ENCODE measurements at regions not wholly inside any gene's neighbourhood (a gene's known extent, or its start where the extent isn't known, plus 50 kb on each side); places are given as distances from the start of the nearest gene placed in this dataset.
A peak's percentile ranks its signal among the peaks of the same experiment; 100 is the strongest.

- DNase-seq: no peak
Observed at GRCh38 chr5:164746723-164747122, 1241.3 kb downstream of the MAT2B start.

- no peak for DNase-seq
Observed at GRCh38 chr5:164747371-164747770, 1242.0 kb downstream of the MAT2B start.

DNA sequence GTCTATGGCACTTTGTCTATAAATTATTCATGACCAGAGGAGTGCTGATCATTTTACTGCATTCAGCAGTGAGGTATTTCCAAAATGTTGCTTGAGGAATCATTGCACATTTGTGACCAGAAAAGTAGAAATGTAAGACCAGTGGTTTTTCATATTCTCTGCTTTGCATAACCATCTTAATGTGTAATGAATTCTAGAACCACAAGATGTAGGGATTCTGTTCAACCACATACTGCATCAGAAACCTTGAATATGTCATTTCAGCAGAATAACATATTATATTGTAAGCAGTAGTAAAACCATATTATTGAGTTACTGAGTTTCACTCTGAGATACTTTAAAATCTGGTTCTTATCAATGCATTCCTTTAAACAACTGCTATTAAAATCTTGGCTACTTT, 1243.4 kb downstream of the MAT2B start:
- DNase-seq: no peak

DNA sequence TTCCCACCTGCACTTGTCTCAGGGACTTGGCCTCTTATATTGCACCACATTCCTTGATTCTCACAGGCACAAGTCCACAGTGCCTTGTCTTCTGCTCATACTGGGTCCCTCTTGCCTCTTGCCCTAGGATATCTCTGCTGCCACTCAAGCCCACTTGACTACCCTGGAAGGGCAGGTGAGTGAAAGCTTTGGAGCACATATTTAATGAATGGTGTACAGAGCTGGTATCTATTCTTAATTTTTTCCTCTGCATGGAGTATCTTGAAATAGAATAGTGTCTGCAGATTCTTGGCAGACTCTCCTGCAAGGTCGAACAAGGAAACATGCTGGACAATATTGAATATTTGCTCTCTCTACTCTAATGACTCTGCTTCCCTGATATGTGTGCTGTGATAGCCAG, 1248.0 kb downstream of the MAT2B start:
- no peak for DNase-seq

DNA sequence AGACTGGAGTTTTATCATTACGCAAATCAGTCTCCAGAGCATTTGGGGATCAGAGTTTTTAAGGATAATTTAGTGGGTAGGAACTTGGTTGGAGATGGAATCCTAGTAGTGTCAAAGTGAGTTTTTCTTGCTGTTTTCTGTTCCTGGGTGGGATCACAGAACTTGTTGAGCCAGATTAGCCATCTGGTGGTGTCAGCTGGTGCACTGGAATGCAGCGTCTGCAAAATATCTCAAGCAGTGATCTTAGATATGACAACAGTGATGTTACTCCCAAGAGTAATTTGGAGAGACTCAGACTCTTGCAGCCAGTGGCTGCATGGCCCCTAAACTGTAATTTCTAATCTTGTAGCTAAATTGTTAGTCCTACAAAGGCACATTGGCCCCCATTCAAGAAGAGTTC, 1257.8 kb downstream of the MAT2B start:
- no peak for DNase-seq

GRCh38 chr5:164772122-164772521, 1266.7 kb downstream of the MAT2B start:
- no peak for DNase-seq

- no peak for DNase-seq
Observed at GRCh38 chr5:164784230-164784629, 1278.8 kb downstream of the MAT2B start.

GRCh38 chr5:164798110-164798509, 1292.7 kb downstream of the MAT2B start:
- DNase-seq: no peak

- DNase-seq: no peak
Observed at GRCh38 chr5:164799391-164799790, 1294.0 kb downstream of the MAT2B start.

DNA sequence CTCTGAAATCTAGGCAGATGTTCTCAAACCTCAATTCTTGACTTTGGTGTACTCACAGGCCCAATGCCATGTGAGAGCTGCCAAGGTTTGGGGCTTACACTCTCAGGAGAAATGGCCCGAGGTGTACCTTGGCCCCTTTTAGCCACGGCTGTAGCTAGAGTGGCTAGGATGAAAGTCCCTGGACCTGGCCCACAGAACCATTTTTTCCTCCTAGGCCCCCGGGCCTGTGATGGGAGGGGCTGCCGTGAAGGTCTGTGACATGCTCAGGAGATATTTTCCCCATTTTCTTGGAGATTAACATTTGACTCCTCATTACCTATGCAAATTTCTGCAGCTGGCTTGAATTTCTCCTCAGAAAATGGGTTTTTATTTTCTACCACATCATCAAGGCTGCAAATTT, 1296.5 kb downstream of the MAT2B start:
- no peak for DNase-seq

- no peak for DNase-seq
Observed at GRCh38 chr5:164809821-164810220, 1304.4 kb downstream of the MAT2B start.

DNA sequence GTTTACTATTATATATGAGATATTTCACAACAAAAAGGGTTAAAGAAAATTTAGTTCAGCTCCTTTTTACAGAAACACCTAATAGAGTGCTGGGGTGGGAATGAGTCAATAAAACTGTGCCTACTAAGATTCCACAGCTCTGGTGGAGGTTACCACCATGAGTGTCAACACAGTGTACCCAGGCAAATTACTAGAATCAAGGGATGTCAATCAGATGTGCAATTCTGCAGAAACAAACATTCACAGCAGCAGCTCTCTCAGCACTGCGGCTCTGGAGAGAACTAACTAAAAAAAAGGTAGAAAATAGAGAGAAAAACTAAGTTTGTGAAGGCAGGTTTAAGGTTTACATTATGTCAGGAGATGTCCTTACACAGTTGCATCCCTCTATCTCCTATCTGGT, 1313.0 kb downstream of the MAT2B start:
- no peak for DNase-seq

DNA sequence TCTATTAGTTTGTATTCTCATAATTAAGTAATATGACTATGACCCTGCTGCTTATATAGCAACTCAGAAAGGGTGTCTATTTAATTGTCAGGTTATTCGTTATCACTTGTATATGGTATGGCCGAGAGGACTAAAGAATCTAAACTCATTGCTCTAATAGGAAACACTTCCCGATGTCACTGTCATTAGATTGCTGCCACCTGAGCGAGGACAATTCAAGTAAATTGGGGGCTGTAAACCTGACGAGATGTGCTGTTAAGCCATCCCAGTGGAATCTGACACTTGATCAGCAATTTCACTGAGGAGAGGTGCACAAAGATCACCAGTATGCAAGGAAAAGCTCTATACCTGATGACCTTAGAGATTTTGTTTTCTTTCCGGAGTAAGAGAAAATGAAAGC, 1319.3 kb downstream of the MAT2B start:
- no peak for DNase-seq

GRCh38 chr5:164832516-164832915, 1327.1 kb downstream of the MAT2B start:
- no peak for DNase-seq

DNA sequence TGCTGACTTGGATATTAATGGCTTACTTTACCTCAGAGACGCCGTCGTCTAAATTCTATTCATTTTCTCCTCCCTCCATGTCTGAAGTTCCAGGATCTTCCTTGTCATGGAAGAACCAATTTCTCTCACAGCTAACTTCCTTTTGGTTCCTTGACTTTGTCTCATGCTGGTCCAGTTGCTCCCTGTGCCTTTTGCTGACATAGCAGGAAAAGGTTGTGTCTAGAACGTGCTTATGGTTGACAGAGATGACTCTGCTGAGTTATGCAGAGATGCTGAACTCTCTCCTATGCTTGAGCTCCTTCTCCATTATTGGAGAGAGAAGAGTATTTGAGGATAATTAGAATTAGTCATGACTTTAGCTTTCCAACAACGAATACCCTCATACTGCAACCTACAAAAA, 1338.9 kb downstream of the MAT2B start:
- no peak for DNase-seq

DNA sequence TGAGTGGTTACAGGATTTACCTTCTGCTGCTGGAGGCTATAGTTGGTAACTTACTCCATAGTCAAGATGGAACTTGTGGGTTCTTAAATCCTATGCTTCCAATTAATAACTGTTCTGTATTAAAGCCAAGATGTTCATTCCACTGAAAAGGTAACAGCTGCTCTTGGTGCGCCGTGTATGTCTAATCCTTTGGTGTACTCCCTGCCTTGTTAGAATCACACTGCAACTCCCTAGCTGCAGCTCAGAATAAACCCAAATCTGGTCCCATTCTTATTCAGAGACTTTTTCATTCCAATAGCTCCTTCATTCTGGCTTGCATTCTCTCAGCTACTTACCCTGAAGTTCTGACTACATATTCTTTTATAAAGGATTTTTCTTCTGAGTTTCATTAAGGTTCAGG, 1355.5 kb downstream of the MAT2B start:
- peak; percentile 11 to 59 for DNase-seq

DNA sequence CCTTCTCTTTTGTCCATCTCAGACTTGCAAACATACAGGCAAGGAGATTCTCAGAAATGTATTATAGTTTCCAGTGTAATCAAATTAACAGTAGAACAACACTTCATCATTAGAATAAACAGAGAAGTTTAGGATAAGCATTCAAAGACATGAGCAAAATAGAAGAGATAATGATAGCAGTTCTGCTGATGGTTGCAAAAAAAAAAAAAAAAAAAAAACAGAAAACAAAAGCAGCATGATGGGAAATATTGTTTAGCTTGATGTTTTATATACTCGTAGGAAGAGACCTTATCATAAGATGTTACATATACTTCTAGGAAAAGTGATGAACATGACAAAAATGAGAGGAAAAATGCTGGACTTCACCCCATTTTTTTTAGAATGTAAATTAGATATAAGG, 1356.2 kb downstream of the MAT2B start:
- DNase-seq: no peak

- DNase-seq: no peak
Observed at GRCh38 chr5:164868761-164869160, 1363.3 kb downstream of the MAT2B start.

DNA sequence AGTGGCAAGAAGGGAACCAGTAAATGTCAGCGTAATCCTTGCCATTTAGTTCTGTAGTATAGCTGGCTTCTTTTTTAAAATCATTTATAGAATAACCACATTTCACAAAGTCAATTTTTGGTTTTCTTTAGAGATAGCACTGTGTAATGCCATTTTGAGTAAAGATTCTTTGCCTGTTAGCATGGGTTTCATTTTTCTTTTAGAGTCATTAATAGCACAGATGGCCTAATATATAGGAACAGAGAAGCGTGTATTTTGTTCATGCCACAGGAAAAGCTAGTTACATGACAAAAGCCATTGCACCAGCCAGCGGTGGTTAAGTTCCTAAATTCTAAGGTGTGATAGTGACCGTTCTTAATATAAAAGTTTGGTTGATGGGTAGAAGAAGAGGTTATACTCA, 1363.9 kb downstream of the MAT2B start:
- no peak for DNase-seq

GRCh38 chr5:164876793-164877192, 1371.4 kb downstream of the MAT2B start:
- no peak for DNase-seq

DNA sequence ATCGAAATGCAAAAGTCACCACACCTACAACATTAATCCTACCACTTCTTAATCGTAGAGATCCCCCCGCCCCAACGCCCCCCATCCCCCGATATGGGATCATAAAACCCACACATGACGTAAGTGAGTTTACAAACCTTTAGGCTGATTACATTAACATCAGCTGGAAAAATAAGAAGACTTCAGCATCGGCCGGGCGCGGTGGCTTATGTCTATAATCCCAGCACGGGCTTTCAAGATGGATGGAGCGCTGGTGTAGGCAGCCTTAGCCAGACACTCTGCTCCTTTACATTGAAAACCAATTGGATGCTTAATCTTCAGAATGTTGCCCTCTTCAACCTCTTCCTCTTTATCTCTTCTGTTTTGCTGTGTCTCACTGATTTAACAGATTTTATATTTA, 1376.0 kb downstream of the MAT2B start:
- DNase-seq: no peak

DNA sequence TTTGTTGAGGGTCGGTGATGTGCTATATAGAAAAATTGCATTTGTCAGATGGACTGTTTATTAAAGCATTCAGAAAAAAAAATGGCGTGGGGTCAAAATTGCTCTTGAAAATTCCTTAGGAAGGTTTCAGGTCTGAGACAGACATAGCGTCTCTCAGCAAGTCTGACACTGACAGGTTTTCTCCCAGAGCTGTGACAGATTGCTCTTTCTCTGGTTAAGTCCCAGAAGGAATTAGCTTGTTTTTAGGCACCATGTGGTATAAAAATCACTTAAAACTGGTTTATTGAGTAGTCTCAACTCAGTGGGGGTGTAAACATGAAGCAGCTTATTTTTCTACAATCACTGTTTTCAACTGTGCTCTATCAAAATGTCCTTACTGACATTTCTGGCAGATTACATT, 1379.8 kb downstream of the MAT2B start:
- DNase-seq: no peak

DNA sequence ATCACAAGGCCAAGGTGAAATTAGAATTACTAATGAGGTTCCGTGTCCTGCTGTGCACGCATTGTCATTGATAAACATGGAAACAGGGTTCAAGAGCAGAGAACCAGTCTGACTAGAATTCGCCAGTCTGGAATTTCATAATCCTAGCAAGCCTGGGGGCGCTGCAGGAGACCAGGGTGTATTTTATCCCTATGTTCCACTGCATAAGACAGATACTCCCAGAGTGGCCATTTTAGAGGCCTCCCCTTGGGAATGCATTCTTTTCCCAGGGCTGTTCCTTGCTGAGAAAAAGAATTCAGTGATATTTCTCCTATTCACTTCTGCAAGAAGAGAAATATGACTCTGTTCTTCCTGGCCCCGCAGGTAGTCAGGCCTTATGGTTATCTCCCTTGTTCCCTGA, 1387.7 kb downstream of the MAT2B start:
- DNase-seq: no peak

DNA sequence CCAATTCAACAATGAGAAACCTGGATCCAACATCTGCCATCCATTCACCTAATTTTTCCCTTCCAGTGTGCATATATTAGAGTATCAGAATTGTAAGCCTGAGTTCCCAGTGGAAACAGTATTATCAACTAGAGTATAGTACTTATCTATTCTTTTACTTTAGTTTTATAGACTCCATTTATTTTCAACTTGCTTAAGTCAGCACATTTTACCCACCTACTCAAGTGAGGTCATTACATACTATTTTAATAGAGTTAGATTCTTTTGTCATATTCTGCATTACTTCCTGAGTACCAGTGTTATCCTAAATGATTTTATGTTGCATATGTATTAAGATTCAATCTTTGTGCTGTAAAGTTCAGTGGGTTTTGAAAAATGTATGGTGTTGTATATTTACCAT, 1393.3 kb downstream of the MAT2B start:
- DNase-seq: no peak

DNA sequence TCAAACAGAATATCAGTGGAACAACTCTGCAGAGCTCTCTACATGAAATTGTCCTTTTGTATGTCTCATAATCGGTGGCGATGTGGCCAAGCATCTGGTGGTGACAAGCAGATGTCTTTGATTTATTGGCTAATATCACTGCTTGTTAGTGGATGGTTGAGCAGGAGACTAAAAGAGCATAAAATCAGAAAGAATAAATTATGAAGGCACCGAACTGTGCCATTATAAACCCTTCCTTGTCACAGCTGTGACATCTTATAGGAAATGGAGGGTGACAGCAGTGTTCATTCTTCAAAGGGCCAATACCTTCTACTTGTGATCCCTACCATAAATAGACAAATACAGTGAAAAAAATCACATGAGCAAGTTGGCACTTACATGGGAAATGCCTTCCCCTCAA, 1404.3 kb downstream of the MAT2B start:
- DNase-seq: no peak

- DNase-seq: no peak
Observed at GRCh38 chr5:164921722-164922121, 1416.3 kb downstream of the MAT2B start.
